Activated CD8-positive, alpha-beta T cell treated with anti-CD3 and anti-CD28 coated beads for 36 hours (primary cell): ENCODE measurements at regions not wholly inside any gene's neighbourhood (a gene's known extent, or its start where the extent isn't known, plus 50 kb on each side); places are given as distances from the start of the nearest gene placed in this dataset.
"Not testable (repeated sequence)": the region's sequence is repeated elsewhere in the genome, so short reads cannot be mapped to it uniquely, and the experiment has no call there.

Experiments used
- ATAC-seq: fragments of 200-7000 bp; cut with Tn5 transposase; one replicate; pipeline ENCODE4 v1.10.0; 2021; ENCODE audit warnings: mild to moderate bottlenecking, moderate library complexity
- CTCF ChIA-PET: fragments of 350-600 bp; sonication (Branson Sonifier 250); formaldehyde crosslinking; loops from one replicate; lab custom pipeline; 2021; ENCODE audit warnings: antibody characterized with exemption; lab: Charles Lee
- POLR2A ChIA-PET: fragments of 350-600 bp; sonication (Branson Sonifier 250); formaldehyde crosslinking; loops from one replicate; lab custom pipeline; 2021; ENCODE audit warnings: antibody characterized with exemption; lab: Charles Lee
- DNase-seq: peaks from one replicate; pipeline ENCODE4 v3.0.0-alpha.2; 2020
- H3K27ac Mint-ChIP-seq: one replicate; pipeline ENCODE4 v1.8.0; 2021; ENCODE audit warnings: mild to moderate bottlenecking, mixed read lengths
- H3K27me3 Mint-ChIP-seq: one replicate; pipeline ENCODE4 v1.8.0; 2021; ENCODE audit warnings: mixed read lengths
- H3K36me3 Mint-ChIP-seq: one replicate; pipeline ENCODE4 v1.8.0; 2021; ENCODE audit warnings: low read depth, mixed read lengths
- H3K4me1 Mint-ChIP-seq: one replicate; pipeline ENCODE4 v1.8.0; 2021; ENCODE audit warnings: low read depth, mixed read lengths
- H3K4me3 Mint-ChIP-seq: one replicate; pipeline ENCODE4 v1.8.0; 2021; ENCODE audit warnings: mild to moderate bottlenecking, moderate library complexity, mixed read lengths
- H3K9me3 Mint-ChIP-seq: one replicate; pipeline ENCODE4 v1.8.0; 2021; ENCODE audit warnings: mixed read lengths
- intact Hi-C: fragments of 100-400 bp; cut with micrococcal nuclease; formaldehyde crosslinking; loops from one replicate; pipeline ENCODE4 v1.10.0; 2022
- TF ChIP-seq, protein P1 (sequence below): fragments of 200-600 bp; IDR thresholded peaks from one replicate; pipeline ENCODE4 v1.8.0; 2022; ENCODE audit warnings: antibody characterized with exemption, mild to moderate bottlenecking

- no peak for DNase-seq
- no peak for ATAC-seq
- no peaks in the 10 kb centered on the region for H3K4me1 Mint-ChIP-seq
- TF ChIP-seq, protein P1, sequence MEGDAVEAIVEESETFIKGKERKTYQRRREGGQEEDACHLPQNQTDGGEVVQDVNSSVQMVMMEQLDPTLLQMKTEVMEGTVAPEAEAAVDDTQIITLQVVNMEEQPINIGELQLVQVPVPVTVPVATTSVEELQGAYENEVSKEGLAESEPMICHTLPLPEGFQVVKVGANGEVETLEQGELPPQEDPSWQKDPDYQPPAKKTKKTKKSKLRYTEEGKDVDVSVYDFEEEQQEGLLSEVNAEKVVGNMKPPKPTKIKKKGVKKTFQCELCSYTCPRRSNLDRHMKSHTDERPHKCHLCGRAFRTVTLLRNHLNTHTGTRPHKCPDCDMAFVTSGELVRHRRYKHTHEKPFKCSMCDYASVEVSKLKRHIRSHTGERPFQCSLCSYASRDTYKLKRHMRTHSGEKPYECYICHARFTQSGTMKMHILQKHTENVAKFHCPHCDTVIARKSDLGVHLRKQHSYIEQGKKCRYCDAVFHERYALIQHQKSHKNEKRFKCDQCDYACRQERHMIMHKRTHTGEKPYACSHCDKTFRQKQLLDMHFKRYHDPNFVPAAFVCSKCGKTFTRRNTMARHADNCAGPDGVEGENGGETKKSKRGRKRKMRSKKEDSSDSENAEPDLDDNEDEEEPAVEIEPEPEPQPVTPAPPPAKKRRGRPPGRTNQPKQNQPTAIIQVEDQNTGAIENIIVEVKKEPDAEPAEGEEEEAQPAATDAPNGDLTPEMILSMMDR: no peak
- intact Hi-C loops: no loop called here
- ChIA-PET POLR2A (no interaction called here), CTCF (no interaction called here)
- H3K36me3 Mint-ChIP-seq: no peaks in the 10 kb centered on the region
- H3K27me3 Mint-ChIP-seq: peaks cover 5% of the 10 kb centered on the region
- no peaks in the 10 kb centered on the region for H3K9me3 Mint-ChIP-seq
- H3K27ac Mint-ChIP-seq: no peak overlapping the region
- no peak overlapping the region for H3K4me3 Mint-ChIP-seq
Measured at GRCh38 chr18:59983506-59983905, 83.7 kb downstream of the PMAIP1 start.

- DNase-seq (no peak), ATAC-seq (no peak)
- intact Hi-C loops: no loop called here
- ChIA-PET POLR2A (no interaction called here), CTCF (interaction anchor here (0.6 to 1.4 kb wide), 3 partner anchors 8 to 1526 kb away, joined by 3 to 10 read pairs (median 3); no protein-coding TSS in a partner anchor)
- H3K27ac Mint-ChIP-seq: no peak overlapping the region
- H3K4me1 Mint-ChIP-seq: no peaks in the 10 kb centered on the region
- H3K4me3 Mint-ChIP-seq: no peak overlapping the region
- H3K36me3 Mint-ChIP-seq: no peaks in the 10 kb centered on the region
- TF ChIP-seq, protein P1: no peak
- peaks cover 5% of the 10 kb centered on the region for H3K27me3 Mint-ChIP-seq
- H3K9me3 Mint-ChIP-seq: no peaks in the 10 kb centered on the region
Measured at GRCh38 chr18:59980188-59980637, 80.4 kb downstream of the PMAIP1 start.

DNA sequence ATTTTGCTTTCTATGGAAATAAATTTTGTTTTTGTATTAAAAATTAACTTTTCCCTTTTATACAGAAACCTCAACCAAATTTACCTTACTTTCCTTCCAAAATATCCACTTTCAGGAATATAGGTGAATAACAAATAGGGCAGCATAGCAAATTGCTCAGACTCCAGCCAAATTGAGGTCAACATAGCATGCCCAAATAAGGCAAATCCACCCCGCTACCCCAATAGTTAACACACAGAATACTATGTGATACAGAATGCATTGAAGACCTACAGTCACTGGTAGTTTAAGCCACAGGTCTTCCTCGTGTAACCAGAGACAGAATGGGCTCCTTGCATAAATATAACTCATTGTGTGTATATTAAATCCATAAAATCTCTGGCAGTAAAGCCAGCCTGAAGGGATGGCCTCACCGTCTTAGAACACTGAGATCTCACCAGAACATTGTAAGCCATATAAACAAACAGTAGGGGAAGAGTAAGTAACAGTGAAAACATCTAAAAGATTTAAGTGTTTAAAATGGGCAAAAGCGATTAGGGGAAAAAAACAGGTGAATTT, 72.2 kb downstream of the PMAIP1 start:
- intact Hi-C loops: no loop called here
- POLR2A ChIA-PET: no interaction called here
- H3K36me3 Mint-ChIP-seq: no peaks in the 10 kb centered on the region
- DNase-seq: no peak
- no peaks in the 10 kb centered on the region for H3K9me3 Mint-ChIP-seq
- H3K27ac Mint-ChIP-seq: no peak overlapping the region
- TF ChIP-seq, protein P1: no peak
- CTCF ChIA-PET: no interaction called here
- no peak for ATAC-seq
- H3K4me3 Mint-ChIP-seq: no peak overlapping the region
- H3K4me1 Mint-ChIP-seq: peaks cover 10% of the 10 kb centered on the region
- H3K27me3 Mint-ChIP-seq: peaks cover 9% of the 10 kb centered on the region

DNA sequence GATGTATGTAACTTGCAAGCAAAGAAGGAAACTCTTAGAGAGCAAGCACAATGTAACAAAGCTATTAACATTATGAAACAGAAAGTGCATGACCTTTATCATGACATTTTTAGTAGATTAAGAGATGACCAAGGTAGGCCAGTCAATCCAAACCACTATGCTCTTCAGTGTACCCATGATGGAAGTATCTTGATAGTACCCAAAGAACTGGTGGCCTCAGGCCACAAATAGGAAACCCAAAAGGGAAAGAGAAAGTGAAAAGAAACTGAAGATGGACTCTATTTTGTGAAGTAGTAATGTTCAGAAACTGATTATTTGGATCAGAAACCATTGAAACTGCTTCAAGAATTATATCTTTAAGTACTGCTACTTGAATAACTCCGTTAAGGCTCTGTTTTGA, 71.3 kb downstream of the PMAIP1 start:
- ATAC-seq: peak; percentile 80
- H3K27me3 Mint-ChIP-seq, H3K9me3 Mint-ChIP-seq, DNase-seq, H3K4me3 Mint-ChIP-seq, intact Hi-C loops, H3K36me3 Mint-ChIP-seq: not testable (repeated sequence)
- Mint-ChIP-seq H3K27ac (peak overlapping the region; percentile 39), H3K4me1 (peaks cover 10% of the 10 kb centered on the region)
- POLR2A ChIA-PET: interaction anchor here (0.6 kb wide), 1 partner anchor 71 kb away, joined by 3 read pairs; no protein-coding TSS in a partner anchor
- CTCF ChIA-PET: interaction anchor here (0.6 kb wide), 1 partner anchor 25 kb away, joined by 4 read pairs; no protein-coding TSS in a partner anchor

GRCh38 chr18:59969477-59970028, 69.8 kb downstream of the PMAIP1 start:
- DNase-seq, H3K36me3 Mint-ChIP-seq, H3K27ac Mint-ChIP-seq, H3K4me3 Mint-ChIP-seq, POLR2A ChIA-PET, ATAC-seq, H3K9me3 Mint-ChIP-seq, CTCF ChIA-PET, intact Hi-C loops: not testable (repeated sequence)
- peaks cover 17% of the 10 kb centered on the region for H3K27me3 Mint-ChIP-seq
- H3K4me1 Mint-ChIP-seq: peaks cover 10% of the 10 kb centered on the region

GRCh38 chr18:59968583-59968982, 68.8 kb downstream of the PMAIP1 start:
- ChIA-PET POLR2A (interaction anchor here (0.6 kb wide), 1 partner anchor 101 kb away, joined by 3 read pairs; no protein-coding TSS in a partner anchor), CTCF (no interaction called here)
- Mint-ChIP-seq H3K4me1 (peaks cover 10% of the 10 kb centered on the region), H3K4me3 (no peak overlapping the region), H3K36me3 (no peaks in the 10 kb centered on the region), H3K27ac (no peak overlapping the region), H3K27me3 (peaks cover 21% of the 10 kb centered on the region), H3K9me3 (no peaks in the 10 kb centered on the region)
- TF ChIP-seq, protein P1: no peak
- ATAC-seq (no peak), DNase-seq (no peak)
- intact Hi-C loops: no loop called here
